Uterus (tissue), 2 donors: ENCODE measurements at regions not wholly inside any gene's neighbourhood (a gene's known extent, or its start where the extent isn't known, plus 50 kb on each side); places are given as distances from the start of the nearest gene placed in this dataset.

Source experiments
- CTCF ChIP-seq, 4 experiments: fragments of 200-600 bp in 2 of 4; fragments of 450-650 bp in 2 of 4; sonication (generic) in 2 of 4; IDR thresholded peaks; one replicate each; pipeline ENCODE4 v1.5.1; 2016 to 2019; ENCODE audit warnings: antibody characterized with exemption in 4 of 4, mild to moderate bottlenecking in 2 of 4, moderate library complexity in 1 of 4
- POLR2A ChIP-seq, 2 donors: fragments of 450-650 bp; IDR thresholded peaks; one replicate each; pipeline ENCODE4 v1.6.1; 2016; ENCODE audit warnings: antibody characterized with exemption in 2 of 2, mild to moderate bottlenecking in 1 of 2, moderate library complexity in 1 of 2

- TF ChIP-seq CTCF (IDR thresholded peaks at IDR 0.05) (no peak), POLR2A (IDR thresholded peaks at IDR 0.05) (no peak)
These were observed 222.1 kb downstream of the ARHGAP12 start for GRCh38 chr10:31706464-31707092.
